ENCODE measurements at regions not wholly inside any gene's neighbourhood (a gene's known extent, or its start where the extent isn't known, plus 50 kb on each side); places are given as distances from the start of the nearest gene placed in this dataset.
"Not testable (repeated sequence)": the region's sequence is repeated elsewhere in the genome, so short reads cannot be mapped to it uniquely, and the experiment has no call there.

- TF ChIP-seq, protein P1, sequence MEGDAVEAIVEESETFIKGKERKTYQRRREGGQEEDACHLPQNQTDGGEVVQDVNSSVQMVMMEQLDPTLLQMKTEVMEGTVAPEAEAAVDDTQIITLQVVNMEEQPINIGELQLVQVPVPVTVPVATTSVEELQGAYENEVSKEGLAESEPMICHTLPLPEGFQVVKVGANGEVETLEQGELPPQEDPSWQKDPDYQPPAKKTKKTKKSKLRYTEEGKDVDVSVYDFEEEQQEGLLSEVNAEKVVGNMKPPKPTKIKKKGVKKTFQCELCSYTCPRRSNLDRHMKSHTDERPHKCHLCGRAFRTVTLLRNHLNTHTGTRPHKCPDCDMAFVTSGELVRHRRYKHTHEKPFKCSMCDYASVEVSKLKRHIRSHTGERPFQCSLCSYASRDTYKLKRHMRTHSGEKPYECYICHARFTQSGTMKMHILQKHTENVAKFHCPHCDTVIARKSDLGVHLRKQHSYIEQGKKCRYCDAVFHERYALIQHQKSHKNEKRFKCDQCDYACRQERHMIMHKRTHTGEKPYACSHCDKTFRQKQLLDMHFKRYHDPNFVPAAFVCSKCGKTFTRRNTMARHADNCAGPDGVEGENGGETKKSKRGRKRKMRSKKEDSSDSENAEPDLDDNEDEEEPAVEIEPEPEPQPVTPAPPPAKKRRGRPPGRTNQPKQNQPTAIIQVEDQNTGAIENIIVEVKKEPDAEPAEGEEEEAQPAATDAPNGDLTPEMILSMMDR (IDR thresholded peaks at IDR 0.05): no peak
- no peak overlapping the region for H3K27ac ChIP-seq
- no peaks in the 10 kb centered on the region for H3K9me3 ChIP-seq
Measured at GRCh38 chr5:29469581-29469980, 1723.9 kb upstream of the CDH6 start.

GRCh38 chr5:29462241-29462640 lies 1731.2 kb upstream of the CDH6 start:
- H3K27ac ChIP-seq: no peak overlapping the region
- TF ChIP-seq, protein P1 (IDR thresholded peaks at IDR 0.05): no peak
- no peaks in the 10 kb centered on the region for H3K9me3 ChIP-seq
- H3K27me3 ChIP-seq: no peaks in the 10 kb centered on the region
- no peaks in the 10 kb centered on the region for H3K4me1 ChIP-seq
- H3K36me3 ChIP-seq: no peaks in the 10 kb centered on the region
- H3K4me3 ChIP-seq: no peak overlapping the region
- DNase-seq (ENCODE audit: low spot score): no peak

More at GRCh38 chr5:29469581-29469980, 1723.9 kb upstream of the CDH6 start:
- Histone ChIP-seq H3K4me3 (no peak overlapping the region), H3K4me1 (no peaks in the 10 kb centered on the region), H3K36me3 (no peaks in the 10 kb centered on the region), H3K27me3 (no peaks in the 10 kb centered on the region)
- DNase-seq (ENCODE audit: low spot score): no peak

DNA sequence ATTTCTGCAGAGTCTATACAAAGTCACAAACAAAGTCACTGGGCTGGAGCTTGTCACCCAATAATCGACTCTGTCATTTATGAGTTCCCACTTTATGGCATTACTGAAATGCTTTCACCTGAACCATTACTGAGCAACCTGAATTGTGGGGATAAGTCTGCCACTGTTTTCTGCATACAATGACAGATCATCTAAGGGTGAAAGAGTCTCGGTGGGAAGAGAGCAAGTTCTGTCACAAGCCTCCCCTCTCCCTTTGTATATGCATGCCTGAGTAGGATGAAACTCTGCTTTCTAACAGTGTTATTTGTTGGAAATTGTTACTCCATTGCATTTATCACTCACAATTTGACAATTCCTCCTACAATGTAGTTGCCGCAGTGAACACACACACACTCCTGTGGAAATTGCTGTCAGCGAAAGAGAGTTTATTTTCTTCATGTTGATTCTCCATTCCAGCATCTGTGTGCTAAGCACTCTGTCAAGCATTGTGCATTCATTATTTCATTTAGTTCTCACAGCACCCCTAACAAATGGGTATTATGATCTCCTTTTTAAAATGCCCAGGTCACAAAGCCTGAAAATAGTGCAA lies 1732.4 kb upstream of the CDH6 start:
- H3K36me3 ChIP-seq: no peaks in the 10 kb centered on the region
- no peaks in the 10 kb centered on the region for H3K27me3 ChIP-seq
- no peak overlapping the region for H3K4me3 ChIP-seq
- no peak overlapping the region for H3K27ac ChIP-seq
- no peaks in the 10 kb centered on the region for H3K4me1 ChIP-seq
- H3K9me3 ChIP-seq: no peaks in the 10 kb centered on the region
- no peak for DNase-seq (ENCODE audit: low spot score)
- TF ChIP-seq, protein P1 (IDR thresholded peaks at IDR 0.05): no peak

- not testable (repeated sequence) for DNase-seq (ENCODE audit: low spot score); H3K27ac ChIP-seq; H3K9me3 ChIP-seq; H3K4me3 ChIP-seq; H3K4me1 ChIP-seq; H3K27me3 ChIP-seq; H3K36me3 ChIP-seq
Measured at GRCh38 chr5:29451004-29451403, 1742.5 kb upstream of the CDH6 start.

DNA sequence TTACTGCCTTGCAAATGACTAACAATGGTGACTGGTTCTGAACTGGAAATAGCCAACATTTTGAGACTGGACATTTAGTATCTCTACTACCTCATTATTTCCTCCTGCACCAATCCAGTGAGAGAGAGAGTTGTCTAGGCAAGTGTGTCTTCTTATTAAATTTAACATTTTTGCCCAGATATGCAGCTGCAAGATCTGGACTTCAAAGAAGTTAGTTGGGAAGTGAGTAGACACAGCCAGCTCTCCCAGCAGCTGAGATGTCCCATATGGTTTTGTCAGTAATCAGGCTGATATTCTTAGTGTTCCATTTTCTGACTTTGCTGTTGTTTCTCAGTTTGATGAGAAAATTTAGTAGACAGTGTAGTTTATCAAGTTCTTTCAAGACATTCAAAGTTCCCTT lies 1778.8 kb upstream of the CDH6 start:
- H3K27me3 ChIP-seq: no peaks in the 10 kb centered on the region
- H3K4me1 ChIP-seq: no peaks in the 10 kb centered on the region
- no peaks in the 10 kb centered on the region for H3K9me3 ChIP-seq
- TF ChIP-seq, protein P1 (IDR thresholded peaks at IDR 0.05): no peak
- H3K27ac ChIP-seq: no peak overlapping the region
- H3K36me3 ChIP-seq: no peaks in the 10 kb centered on the region
- no peak overlapping the region for H3K4me3 ChIP-seq
- no peak for DNase-seq (ENCODE audit: low spot score)

GRCh38 chr5:29412979-29413378 lies 1780.5 kb upstream of the CDH6 start:
- Histone ChIP-seq H3K9me3 (no peaks in the 10 kb centered on the region), H3K4me3 (no peak overlapping the region), H3K36me3 (no peaks in the 10 kb centered on the region), H3K4me1 (no peaks in the 10 kb centered on the region), H3K27me3 (no peaks in the 10 kb centered on the region), H3K27ac (no peak overlapping the region)
- DNase-seq (ENCODE audit: low spot score): no peak
- TF ChIP-seq, protein P1 (IDR thresholded peaks at IDR 0.05): no peak
